ENCODE measurements at regions not wholly inside any gene's neighbourhood (a gene's known extent, or its start where the extent isn't known, plus 50 kb on each side); places are given as distances from the start of the nearest gene placed in this dataset.

GRCh38 chr11:133669371-133670053 lies 137.2 kb upstream of the OPCML start:
- Histone ChIP-seq H3K4me3 (no peak overlapping the region), H3K27ac (no peak overlapping the region)
- TF ChIP-seq CTCF (IDR thresholded peaks at IDR 0.05), result no peak
- no peak for DNase-seq (ENCODE audit: low spot score)

DNA sequence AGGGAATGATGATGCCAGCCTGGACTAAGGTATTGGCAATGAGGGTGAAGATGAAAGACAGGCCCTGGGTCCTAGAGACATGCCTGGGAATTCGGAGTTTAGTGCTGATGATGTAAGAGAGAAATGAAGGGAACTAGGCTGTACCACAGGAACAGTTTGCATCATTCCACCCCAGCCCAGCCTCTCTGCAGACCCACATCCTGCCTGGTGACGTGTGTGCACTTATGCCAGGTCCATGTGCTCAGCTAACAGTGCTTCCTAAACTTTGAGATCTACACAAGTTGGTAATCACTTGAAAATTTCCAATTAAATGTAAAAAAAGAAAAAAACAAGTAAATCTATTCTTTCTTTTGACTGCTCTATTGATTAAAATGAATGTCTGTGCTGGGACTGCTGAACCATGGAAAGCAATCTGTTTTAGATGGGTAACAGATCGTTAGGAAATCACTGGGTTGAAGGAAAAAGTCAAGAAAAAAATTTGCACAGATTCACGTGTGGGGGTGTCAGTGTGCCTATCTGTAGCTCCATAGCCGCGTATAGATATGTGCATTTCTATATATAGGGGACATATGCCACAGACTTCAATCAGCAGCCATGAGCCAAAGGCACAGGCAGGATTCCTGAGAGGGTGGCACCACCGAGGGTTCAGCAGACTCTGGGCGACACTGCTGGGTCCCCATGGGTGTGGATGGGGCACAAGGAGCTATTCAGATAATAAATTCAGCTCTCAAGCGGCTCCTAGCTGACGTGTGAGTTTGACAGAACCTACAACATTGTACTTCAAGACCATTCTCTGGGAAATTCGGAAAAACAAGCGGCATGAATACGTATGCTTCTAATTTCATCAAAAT lies 131.1 kb upstream of the OPCML start:
- H3K4me3 ChIP-seq, result no peak overlapping the region
- no peak for DNase-seq (ENCODE audit: low spot score)
- no peak overlapping the region for H3K27ac ChIP-seq
- no peak for TF ChIP-seq CTCF (IDR thresholded peaks at IDR 0.05)

DNA sequence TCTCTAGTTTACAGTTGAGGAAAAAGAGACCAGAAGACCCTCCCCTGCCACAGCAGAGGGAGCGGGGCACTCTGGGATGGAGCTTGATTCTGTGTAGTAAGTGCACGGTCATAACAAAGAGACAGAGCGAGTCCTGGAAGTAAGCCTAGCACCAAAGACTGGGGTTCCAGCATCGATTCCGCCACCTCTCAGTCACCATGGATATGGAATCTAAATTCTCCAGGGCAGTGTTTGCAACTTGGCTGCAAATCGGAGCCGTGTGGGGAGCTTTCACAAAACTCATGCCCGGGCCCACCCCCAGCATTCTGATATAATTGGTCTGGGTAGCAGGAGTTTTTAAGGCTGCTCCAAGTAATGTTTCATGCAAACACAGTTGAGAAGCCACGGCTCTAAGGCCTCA lies 129.5 kb upstream of the OPCML start:
- H3K4me3 ChIP-seq, result no peak overlapping the region
- no peak for DNase-seq (ENCODE audit: low spot score)
- TF ChIP-seq CTCF (IDR thresholded peaks at IDR 0.05), result no peak
- no peak overlapping the region for H3K27ac ChIP-seq

- Histone ChIP-seq H3K4me3 (no peak overlapping the region), H3K27ac (no peak overlapping the region)
- DNase-seq (ENCODE audit: low spot score), result no peak
- TF ChIP-seq CTCF (IDR thresholded peaks at IDR 0.05), result no peak
Measured at GRCh38 chr11:133660202-133660568, 127.9 kb upstream of the OPCML start.

DNA sequence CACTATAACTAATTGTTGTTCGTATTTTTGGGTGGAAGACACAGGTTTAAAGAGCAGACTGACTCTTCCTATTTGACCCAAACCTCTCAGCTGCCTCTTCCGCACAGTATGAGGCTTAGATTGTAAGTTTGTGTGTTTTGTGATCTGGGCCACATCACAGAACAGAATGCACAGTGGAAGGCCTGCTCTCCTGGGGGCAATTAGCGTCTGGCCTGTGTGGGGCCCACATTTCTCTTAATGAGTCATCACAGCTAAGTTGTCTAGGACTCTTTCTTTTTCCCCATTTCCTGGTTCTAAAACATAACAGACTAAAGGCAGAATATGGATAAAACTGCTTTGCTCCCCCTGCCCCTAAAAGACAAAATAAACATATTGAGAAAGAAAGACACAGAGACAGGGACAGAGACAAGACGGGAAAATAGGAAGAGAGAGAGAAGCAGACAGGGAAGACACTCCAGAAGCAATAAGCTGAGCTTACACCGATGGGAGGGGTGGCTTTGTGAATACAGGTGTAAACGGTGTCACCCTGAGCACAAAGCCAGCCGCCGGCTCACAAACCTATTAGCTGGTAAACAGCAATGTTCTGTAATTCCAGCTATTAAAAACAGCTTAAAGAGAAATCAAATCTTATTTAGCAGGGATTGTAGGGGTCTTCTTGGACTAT lies 127.4 kb upstream of the OPCML start:
- Histone ChIP-seq H3K4me3 (no peak overlapping the region), H3K27ac (no peak overlapping the region)
- no peak for DNase-seq (ENCODE audit: low spot score)
- TF ChIP-seq CTCF (IDR thresholded peaks at IDR 0.05), result no peak

GRCh38 chr11:133657054-133657453 lies 124.8 kb upstream of the OPCML start:
- no peak for TF ChIP-seq CTCF (IDR thresholded peaks at IDR 0.05)
- Histone ChIP-seq H3K27ac (no peak overlapping the region), H3K4me3 (no peak overlapping the region)
- DNase-seq (ENCODE audit: low spot score), result no peak

All from coronary artery (tissue), 2 donors.